Stimulated activated CD8-positive, alpha-beta memory T cell treated with anti-CD3 and anti-CD28 coated beads, Interleukin-4, amount 100 ng/mL, for 4 hours (primary cell): ENCODE measurements at regions not wholly inside any gene's neighbourhood (a gene's known extent, or its start where the extent isn't known, plus 50 kb on each side); places are given as distances from the start of the nearest gene placed in this dataset.
"Not testable (repeated sequence)": the region's sequence is repeated elsewhere in the genome, so short reads cannot be mapped to it uniquely, and the experiment has no call there.

ENCODE experiments used
- DNase-seq, 2 donors: peaks; one replicate each; pipeline ENCODE4 v3.0.0-alpha.2; 2020; ENCODE audit warnings: low read depth in 2 of 2, low spot score in 1 of 2

- no peak for DNase-seq
Observed at GRCh38 chr3:27661797-27662196, 60.3 kb downstream of the EOMES start.

GRCh38 chr3:27659279-27660021, 62.7 kb downstream of the EOMES start:
- peak in 1 of 2 donors; percentile 14 for DNase-seq

- DNase-seq, result no peak
Observed at GRCh38 chr3:27658741-27659140, 63.4 kb downstream of the EOMES start.

- no peak for DNase-seq
Observed at GRCh38 chr3:27657871-27658270, 64.3 kb downstream of the EOMES start.

GRCh38 chr3:27657404-27657803, 64.7 kb downstream of the EOMES start:
- DNase-seq, result no peak

GRCh38 chr3:27656790-27657189, 65.3 kb downstream of the EOMES start:
- no peak for DNase-seq

GRCh38 chr3:27655547-27655946, 66.6 kb downstream of the EOMES start:
- DNase-seq, result no peak

- no peak for DNase-seq
Observed at GRCh38 chr3:27653803-27654558, 68.1 kb downstream of the EOMES start.

GRCh38 chr3:27649277-27649676, 72.8 kb downstream of the EOMES start:
- no peak for DNase-seq

- no peak for DNase-seq
Observed at GRCh38 chr3:27646896-27647295, 75.2 kb downstream of the EOMES start.

- no peak for DNase-seq
Observed at GRCh38 chr3:27644941-27645340, 77.2 kb downstream of the EOMES start.

- DNase-seq, result no peak
Observed at GRCh38 chr3:27643355-27643754, 78.8 kb downstream of the EOMES start.

- DNase-seq, result no peak
Observed at GRCh38 chr3:27642796-27643195, 79.3 kb downstream of the EOMES start.

GRCh38 chr3:27641888-27642601, 80.1 kb downstream of the EOMES start:
- no peak for DNase-seq

- DNase-seq, result no peak
Observed at GRCh38 chr3:27641271-27641800, 80.8 kb downstream of the EOMES start.

- no peak for DNase-seq
Observed at GRCh38 chr3:27639271-27639670, 82.9 kb downstream of the EOMES start.

GRCh38 chr3:27638594-27638993, 83.5 kb downstream of the EOMES start:
- DNase-seq, result no peak

GRCh38 chr3:27637346-27637995, 84.7 kb downstream of the EOMES start:
- DNase-seq, result no peak

- DNase-seq, result not testable (repeated sequence)
Observed at GRCh38 chr3:27635006-27635405, 87.1 kb downstream of the EOMES start.

- no peak for DNase-seq
Observed at GRCh38 chr3:27633224-27633545, 88.9 kb downstream of the EOMES start.
